ENCODE measurements at regions not wholly inside any gene's neighbourhood (a gene's known extent, or its start where the extent isn't known, plus 50 kb on each side); places are given as distances from the start of the nearest gene placed in this dataset.
"Not testable (repeated sequence)": the region's sequence is repeated elsewhere in the genome, so short reads cannot be mapped to it uniquely, and the experiment has no call there.

- DNase-seq, result no peak
These were observed 262.7 kb downstream of the MYCN start for GRCh38 chr2:16203069-16203468.

- DNase-seq, result no peak
These were observed 262.1 kb downstream of the MYCN start for GRCh38 chr2:16202266-16203020.

- DNase-seq, result no peak
These were observed 261.5 kb downstream of the MYCN start for GRCh38 chr2:16201848-16202247.

GRCh38 chr2:16200554-16201193 lies 260.3 kb downstream of the MYCN start:
- DNase-seq, result no peak

- no peak for DNase-seq
These were observed 259.7 kb downstream of the MYCN start for GRCh38 chr2:16199882-16200553.

GRCh38 chr2:16199241-16199640 lies 258.9 kb downstream of the MYCN start:
- DNase-seq, result not testable (repeated sequence)

- no peak for DNase-seq
These were observed 258.0 kb downstream of the MYCN start for GRCh38 chr2:16198166-16198912.

- DNase-seq, result no peak
These were observed 257.3 kb downstream of the MYCN start for GRCh38 chr2:16197504-16198147.

GRCh38 chr2:16196687-16197503 lies 256.5 kb downstream of the MYCN start:
- no peak for DNase-seq

- no peak for DNase-seq
These were observed 255.3 kb downstream of the MYCN start for GRCh38 chr2:16195681-16196070.

- DNase-seq, result no peak
These were observed 254.8 kb downstream of the MYCN start for GRCh38 chr2:16194931-16195680.

- no peak for DNase-seq
These were observed 254.2 kb downstream of the MYCN start for GRCh38 chr2:16194530-16194929.

GRCh38 chr2:16194096-16194390 lies 253.7 kb downstream of the MYCN start:
- DNase-seq, result no peak

GRCh38 chr2:16192416-16193216 lies 252.3 kb downstream of the MYCN start:
- DNase-seq, result no peak

GRCh38 chr2:16191431-16192200 lies 251.3 kb downstream of the MYCN start:
- no peak for DNase-seq

GRCh38 chr2:16190446-16191270 lies 250.3 kb downstream of the MYCN start:
- DNase-seq, result no peak

GRCh38 chr2:16189836-16190160 lies 249.4 kb downstream of the MYCN start:
- no peak for DNase-seq
